Spinal cord (tissue), 9 donors: ENCODE measurements at regions not wholly inside any gene's neighbourhood (a gene's known extent, or its start where the extent isn't known, plus 50 kb on each side); places are given as distances from the start of the nearest gene placed in this dataset.
A peak's percentile ranks its signal among the peaks of the same experiment; 100 is the strongest.

Experiments
- DNase-seq, 6 donors: peaks; one replicate each; pipeline versions ENCODE4 v3.0.0 to v3.0.0-alpha.2; 2013 to 2015; ENCODE audit warnings: low spot score in 6 of 6, low read depth in 4 of 6
- H3K27ac ChIP-seq: one replicate; pipeline ENCODE4 v1.5.1; 2013; ENCODE audit warnings: low read depth, low read length, control low read depth
- H3K27me3 ChIP-seq: one replicate; pipeline ENCODE4 v1.6.1; 2013; ENCODE audit warnings: low read length; ENCODE audit not compliant: control insufficient read depth, insufficient read depth
- H3K36me3 ChIP-seq: one replicate; pipeline ENCODE4 v1.6.1; 2013; ENCODE audit warnings: low read length; ENCODE audit not compliant: control insufficient read depth, insufficient read depth
- H3K4me1 ChIP-seq: one replicate; pipeline ENCODE4 v1.6.1; 2013; ENCODE audit warnings: low read length; ENCODE audit not compliant: control insufficient read depth, insufficient read depth
- H3K4me3 ChIP-seq: one replicate; pipeline ENCODE4 v1.5.1; 2013; ENCODE audit warnings: low read depth, low read length, control low read depth
- H3K9me3 ChIP-seq: one replicate; pipeline ENCODE4 v1.6.1; 2013; ENCODE audit warnings: low read length; ENCODE audit not compliant: control insufficient read depth, insufficient read depth
- WGBS: methylation state at CpG from one replicate; pipeline ENCODE4 v1.1.5; 2013; ENCODE audit warnings: missing lambda C conversion rate; ENCODE audit not compliant: insufficient coverage; 5-methylcytosine and 5-hydroxymethylcytosine counted together
- donor health status: healthy.

- no peak for DNase-seq
- Histone ChIP-seq H3K9me3 (no peaks in the 10 kb centered on the region), H3K4me1 (no peaks in the 10 kb centered on the region), H3K36me3 (no peaks in the 10 kb centered on the region), H3K27me3 (no peaks in the 10 kb centered on the region), H3K4me3 (no peak overlapping the region), H3K27ac (no peak overlapping the region)
- WGBS, result no CpG with 5 or more reads among the region's 2 CpGs
Observed at GRCh38 chr16:74146643-74147042, 150.0 kb upstream of the PSMD7 start.

- no CpG with 5 or more reads among the region's 3 CpGs for WGBS
Observed at GRCh38 chr16:74143171-74143570, 153.4 kb upstream of the PSMD7 start.

GRCh38 chr16:74141015-74141414, 155.6 kb upstream of the PSMD7 start:
- no peaks in the 10 kb centered on the region for H3K4me1 ChIP-seq
- 83% methylated on average over 1 of the region's 3 CpGs for WGBS
- H3K27me3 ChIP-seq, result no peaks in the 10 kb centered on the region
- H3K9me3 ChIP-seq, result no peaks in the 10 kb centered on the region
- H3K4me3 ChIP-seq, result no peak overlapping the region
- no peaks in the 10 kb centered on the region for H3K36me3 ChIP-seq
- DNase-seq, result no peak
- no peak overlapping the region for H3K27ac ChIP-seq

More at GRCh38 chr16:74143171-74143570, 153.4 kb upstream of the PSMD7 start:
- no peaks in the 10 kb centered on the region for H3K36me3 ChIP-seq
- H3K27ac ChIP-seq, result no peak overlapping the region
- no peaks in the 10 kb centered on the region for H3K9me3 ChIP-seq
- no peaks in the 10 kb centered on the region for H3K27me3 ChIP-seq
- no peak overlapping the region for H3K4me3 ChIP-seq
- no peaks in the 10 kb centered on the region for H3K4me1 ChIP-seq
- DNase-seq, result no peak

GRCh38 chr16:74140557-74140956, 156.1 kb upstream of the PSMD7 start:
- Histone ChIP-seq H3K4me3 (no peak overlapping the region), H3K27ac (no peak overlapping the region), H3K36me3 (no peaks in the 10 kb centered on the region), H3K4me1 (no peaks in the 10 kb centered on the region), H3K9me3 (no peaks in the 10 kb centered on the region), H3K27me3 (no peaks in the 10 kb centered on the region)
- WGBS, result no CpG with 5 or more reads among the region's 3 CpGs
- no peak for DNase-seq

- no peaks in the 10 kb centered on the region for H3K27me3 ChIP-seq
- H3K4me3 ChIP-seq, result no peak overlapping the region
- no peak for DNase-seq
- no peaks in the 10 kb centered on the region for H3K36me3 ChIP-seq
- no CpG with 5 or more reads among the region's 1 CpG for WGBS
- no peaks in the 10 kb centered on the region for H3K4me1 ChIP-seq
- H3K27ac ChIP-seq, result no peak overlapping the region
- H3K9me3 ChIP-seq, result no peaks in the 10 kb centered on the region
Observed at GRCh38 chr16:74123826-74124225, 172.8 kb upstream of the PSMD7 start.

- H3K9me3 ChIP-seq, result no peaks in the 10 kb centered on the region
- no peaks in the 10 kb centered on the region for H3K27me3 ChIP-seq
- H3K4me1 ChIP-seq, result no peaks in the 10 kb centered on the region
- WGBS, result no CpG with 5 or more reads among the region's 4 CpGs
- no peak overlapping the region for H3K4me3 ChIP-seq
- DNase-seq, result no peak
- H3K36me3 ChIP-seq, result no peaks in the 10 kb centered on the region
- no peak overlapping the region for H3K27ac ChIP-seq
Observed at GRCh38 chr16:74123195-74123594, 173.4 kb upstream of the PSMD7 start.

- no peaks in the 10 kb centered on the region for H3K36me3 ChIP-seq
- no peaks in the 10 kb centered on the region for H3K4me1 ChIP-seq
- H3K4me3 ChIP-seq, result no peak overlapping the region
- H3K9me3 ChIP-seq, result no peaks in the 10 kb centered on the region
- 84% methylated on average over 3 of the region's 4 CpGs for WGBS
- no peak for DNase-seq
- no peak overlapping the region for H3K27ac ChIP-seq
- H3K27me3 ChIP-seq, result no peaks in the 10 kb centered on the region
Observed at GRCh38 chr16:74117798-74118197, 178.8 kb upstream of the PSMD7 start.

GRCh38 chr16:74113545-74113944, 183.1 kb upstream of the PSMD7 start:
- 78% methylated on average over 4 of the region's 8 CpGs for WGBS
- Histone ChIP-seq H3K4me3 (no peak overlapping the region), H3K4me1 (no peaks in the 10 kb centered on the region), H3K27ac (no peak overlapping the region), H3K36me3 (no peaks in the 10 kb centered on the region), H3K9me3 (no peaks in the 10 kb centered on the region), H3K27me3 (no peaks in the 10 kb centered on the region)
- peak in 2 of 6 donors; percentile 34 to 60 for DNase-seq

- Histone ChIP-seq H3K27me3 (no peaks in the 10 kb centered on the region), H3K27ac (no peak overlapping the region), H3K4me3 (no peak overlapping the region), H3K36me3 (no peaks in the 10 kb centered on the region), H3K9me3 (no peaks in the 10 kb centered on the region), H3K4me1 (no peaks in the 10 kb centered on the region)
- 86% methylated on average over 1 of the region's 2 CpGs for WGBS
- DNase-seq, result no peak
Observed at GRCh38 chr16:74111456-74111982, 185.1 kb upstream of the PSMD7 start.

- Histone ChIP-seq H3K36me3 (no peaks in the 10 kb centered on the region), H3K4me1 (no peaks in the 10 kb centered on the region), H3K27me3 (no peaks in the 10 kb centered on the region), H3K27ac (no peak overlapping the region), H3K9me3 (no peaks in the 10 kb centered on the region), H3K4me3 (no peak overlapping the region)
- no peak for DNase-seq
- WGBS, result 64% methylated on average over 7 of the region's 18 CpGs
Observed at GRCh38 chr16:74107795-74108610, 188.6 kb upstream of the PSMD7 start.
